ENCODE measurements at regions not wholly inside any gene's neighbourhood (a gene's known extent, or its start where the extent isn't known, plus 50 kb on each side); places are given as distances from the start of the nearest gene placed in this dataset.

- TF ChIP-seq, protein P1, sequence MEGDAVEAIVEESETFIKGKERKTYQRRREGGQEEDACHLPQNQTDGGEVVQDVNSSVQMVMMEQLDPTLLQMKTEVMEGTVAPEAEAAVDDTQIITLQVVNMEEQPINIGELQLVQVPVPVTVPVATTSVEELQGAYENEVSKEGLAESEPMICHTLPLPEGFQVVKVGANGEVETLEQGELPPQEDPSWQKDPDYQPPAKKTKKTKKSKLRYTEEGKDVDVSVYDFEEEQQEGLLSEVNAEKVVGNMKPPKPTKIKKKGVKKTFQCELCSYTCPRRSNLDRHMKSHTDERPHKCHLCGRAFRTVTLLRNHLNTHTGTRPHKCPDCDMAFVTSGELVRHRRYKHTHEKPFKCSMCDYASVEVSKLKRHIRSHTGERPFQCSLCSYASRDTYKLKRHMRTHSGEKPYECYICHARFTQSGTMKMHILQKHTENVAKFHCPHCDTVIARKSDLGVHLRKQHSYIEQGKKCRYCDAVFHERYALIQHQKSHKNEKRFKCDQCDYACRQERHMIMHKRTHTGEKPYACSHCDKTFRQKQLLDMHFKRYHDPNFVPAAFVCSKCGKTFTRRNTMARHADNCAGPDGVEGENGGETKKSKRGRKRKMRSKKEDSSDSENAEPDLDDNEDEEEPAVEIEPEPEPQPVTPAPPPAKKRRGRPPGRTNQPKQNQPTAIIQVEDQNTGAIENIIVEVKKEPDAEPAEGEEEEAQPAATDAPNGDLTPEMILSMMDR (conservative IDR thresholded peaks at IDR 0.05) = no peak
- TF ChIP-seq EZH2 (IDR thresholded peaks at IDR 0.05; ENCODE audit: low read depth) = no peak
These were observed 83.6 kb upstream of the MYL10 start for GRCh38 chr7:101712652-101713051.
